Adrenal gland (tissue), 9 donors: ENCODE measurements at regions not wholly inside any gene's neighbourhood (a gene's known extent, or its start where the extent isn't known, plus 50 kb on each side); places are given as distances from the start of the nearest gene placed in this dataset.

ENCODE experiments used
- DNase-seq, 7 donors: peaks; one replicate each; pipeline ENCODE4 v3.0.0-alpha.2; 2019 to 2020
- H3K27ac ChIP-seq, 5 donors: fragments of 200-600 bp; sonication (generic) in 4 of 5; 1 replicate in 3 of 5; 2 replicates in 2 of 5; pipeline versions ENCODE4 v1.5.1 to v1.8.0; 2016 to 2020; ENCODE audit warnings: mild to moderate bottlenecking in 1 of 5
- H3K27me3 ChIP-seq: fragments of 200-600 bp; 2 replicates; pipeline ENCODE4 v1.8.0; 2021
- H3K36me3 ChIP-seq, 2 donors: fragments of 200-600 bp; replicated peaks in 1 of 2; 1 replicate in 1 of 2; 2 replicates in 1 of 2; pipeline versions ENCODE4 v1.5.1 to v1.8.0; 2018 to 2022
- H3K4me1 ChIP-seq, 2 donors: fragments of 200-600 bp; replicated peaks in 1 of 2; 1 replicate in 1 of 2; 2 replicates in 1 of 2; pipeline versions ENCODE4 v1.5.1 to v1.8.0; 2018 to 2021
- H3K4me3 ChIP-seq, 4 donors: fragments of 200-600 bp; sonication (generic) in 3 of 4; one replicate each; pipeline ENCODE4 v1.5.1; 2016 to 2018
- H3K9me3 ChIP-seq, 3 donors: fragments of 200-600 bp; sonication (generic) in 1 of 3; replicated peaks in 1 of 3; 1 replicate in 2 of 3; 2 replicates in 1 of 3; pipeline versions ENCODE4 v1.5.1 to v1.8.0; 2016 to 2021
- CTCF ChIP-seq, 6 experiments: fragments of 450-650 bp in 4 of 6; fragments of 200-600 bp in 2 of 6; sonication (generic) in 1 of 6; IDR thresholded peaks; 1 replicate in 5 of 6; 2 replicates in 1 of 6; pipeline versions ENCODE4 v1.5.1 to v1.8.0; 2016 to 2021; ENCODE audit warnings: antibody characterized with exemption in 6 of 6, mild to moderate bottlenecking in 2 of 6, moderate library complexity in 1 of 6
- POLR2A ChIP-seq, 2 donors: fragments of 450-650 bp; IDR thresholded peaks; one replicate each; pipeline ENCODE4 v1.6.1; 2017; ENCODE audit warnings: antibody characterized with exemption in 2 of 2, mild to moderate bottlenecking in 2 of 2, moderate library complexity in 1 of 2
- WGBS, 4 donors: extraction: QIAGEN DNeasy Blood & Tissue Kit in 2 of 4; methylation state at CpG; one replicate each; pipeline versions ENCODE4 v1.1.5 to v1.1.7; 2013 to 2017; 5-methylcytosine and 5-hydroxymethylcytosine counted together
- intact Hi-C, 2 donors: fragments of 100-400 bp; cut with DNase I; formaldehyde crosslinking; loops; one replicate each; pipeline versions ENCODE4 v1.14.1 to v1.15.0; 2022 to 2023
- donor health status: healthy with polysubstance abuse.
- donor health status: Bipolar disorder and iron deficiency.
- donor health status: DM: yes; HTN: yes; CAD: no.
- donor health status: DM: no; HTN: no; CAD: no.
- donor health status: DM: no; HTN: no; CAD: no.

- Histone ChIP-seq H3K4me1 (no peaks in the 10 kb centered on the region), H3K27ac (no peak overlapping the region), H3K36me3 (no peaks in the 10 kb centered on the region), H3K27me3 (no peaks in the 10 kb centered on the region), H3K9me3 (no peaks in the 10 kb centered on the region), H3K4me3 (no peak overlapping the region)
- intact Hi-C loops = no loop called here
- no peak for DNase-seq
- TF ChIP-seq POLR2A (IDR thresholded peaks at IDR 0.05) (no peak), CTCF (IDR thresholded peaks at IDR 0.05) (no peak)
Observed at GRCh38 chr4:116878280-116878679, 207.1 kb downstream of the TRAM1L1 start.

GRCh38 chr4:116877069-116877468 is 208.3 kb downstream of the TRAM1L1 start:
- no peaks in the 10 kb centered on the region for H3K9me3 ChIP-seq
- WGBS, 4 donors = 70 to 79% (median 74%) methylated on average over 1 of the region's 1 CpG
- H3K36me3 ChIP-seq = no peaks in the 10 kb centered on the region
- no peak for DNase-seq
- no peaks in the 10 kb centered on the region for H3K27me3 ChIP-seq
- no peak overlapping the region for H3K27ac ChIP-seq
- TF ChIP-seq POLR2A (IDR thresholded peaks at IDR 0.05) (no peak), CTCF (IDR thresholded peaks at IDR 0.05) (no peak)
- no peak overlapping the region for H3K4me3 ChIP-seq
- intact Hi-C loops = no loop called here
- H3K4me1 ChIP-seq = no peaks in the 10 kb centered on the region

- no peak overlapping the region for H3K4me3 ChIP-seq
- H3K36me3 ChIP-seq = no peaks in the 10 kb centered on the region
- no peaks in the 10 kb centered on the region for H3K4me1 ChIP-seq
- no peak for DNase-seq
- H3K27me3 ChIP-seq = no peaks in the 10 kb centered on the region
- no peaks in the 10 kb centered on the region for H3K9me3 ChIP-seq
- H3K27ac ChIP-seq = no peak overlapping the region
- no peak for TF ChIP-seq CTCF (IDR thresholded peaks at IDR 0.05)
- TF ChIP-seq POLR2A (IDR thresholded peaks at IDR 0.05) = no peak
- WGBS, 4 donors = 16 to 31% (median 21%) methylated on average over 1 of the region's 1 CpG
- intact Hi-C loops = no loop called here
Observed at GRCh38 chr4:116872941-116873340, 212.4 kb downstream of the TRAM1L1 start.

DNA sequence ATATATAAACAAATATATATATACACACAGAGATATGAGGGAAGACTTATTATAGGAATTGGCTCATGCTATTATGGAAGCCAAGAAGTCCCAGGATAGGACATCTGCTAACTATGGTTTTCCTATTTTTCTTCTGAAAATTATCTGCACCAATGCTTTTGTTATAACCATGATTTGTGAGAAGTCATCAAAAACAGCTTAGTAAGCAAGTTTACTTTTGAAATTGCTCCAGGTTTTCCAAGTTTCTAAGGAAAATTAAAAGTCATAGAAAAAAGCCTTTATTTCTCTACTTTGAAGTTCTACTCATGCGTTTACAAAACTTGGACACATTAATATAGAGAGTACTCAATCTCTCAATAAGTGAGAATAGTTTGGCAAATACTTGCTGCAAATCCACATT is 213.1 kb downstream of the TRAM1L1 start:
- 75 to 83% (median 78%) methylated on average over 1 of the region's 1 CpG for WGBS, 4 donors

More for the DNA sequence above, 213.1 kb downstream of the TRAM1L1 start:
- no peaks in the 10 kb centered on the region for H3K9me3 ChIP-seq
- no peak overlapping the region for H3K27ac ChIP-seq
- no peaks in the 10 kb centered on the region for H3K36me3 ChIP-seq
- TF ChIP-seq CTCF (IDR thresholded peaks at IDR 0.05) (no peak), POLR2A (IDR thresholded peaks at IDR 0.05) (no peak)
- no peak overlapping the region for H3K4me3 ChIP-seq
- intact Hi-C loops = no loop called here
- DNase-seq = no peak
- no peaks in the 10 kb centered on the region for H3K27me3 ChIP-seq
- H3K4me1 ChIP-seq = no peaks in the 10 kb centered on the region
